ENCODE measurements at regions not wholly inside any gene's neighbourhood (a gene's known extent, or its start where the extent isn't known, plus 50 kb on each side); places are given as distances from the start of the nearest gene placed in this dataset.

DNA sequence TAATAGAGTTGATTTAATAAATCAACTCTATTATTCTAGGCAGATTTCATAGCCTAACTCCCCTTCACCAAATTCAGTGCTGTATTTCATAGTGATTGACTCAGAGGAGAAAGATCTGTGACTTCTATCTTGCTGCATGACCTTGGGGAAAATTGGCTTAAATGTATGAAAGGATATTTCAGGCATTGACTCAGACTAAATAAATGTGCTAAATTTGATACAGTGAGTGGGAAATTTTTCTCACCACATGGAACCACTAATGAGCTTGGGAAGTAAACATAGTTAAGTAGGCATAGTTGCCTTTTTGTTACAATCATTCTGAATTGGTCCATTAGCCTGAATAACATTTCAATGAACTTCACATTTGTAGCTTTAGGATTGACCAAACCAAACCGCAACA is 89.0 kb upstream of the PRPS1L1 start:
- Histone ChIP-seq H3K27ac (ENCODE audit: low read depth, low read length) (no peak overlapping the region), H3K36me3 (ENCODE audit: control insufficient read depth, insufficient read depth, low read length) (no peaks in the 10 kb centered on the region), H3K27me3 (ENCODE audit: control insufficient read depth, insufficient read depth, low read length) (no peaks in the 10 kb centered on the region), H3K4me3 (ENCODE audit: low read depth, low read length) (no peak overlapping the region), H3K4me1 (ENCODE audit: control insufficient read depth, insufficient read depth, low read length) (no peaks in the 10 kb centered on the region), H3K9me3 (ENCODE audit: control insufficient read depth, insufficient read depth, low read length) (no peaks in the 10 kb centered on the region)
- no peak for DNase-seq (ENCODE audit: low read depth in 4 of 6, low spot score in 6 of 6)
- WGBS (ENCODE audit: insufficient coverage): no CpG with 5 or more reads among the region's 1 CpG

DNA sequence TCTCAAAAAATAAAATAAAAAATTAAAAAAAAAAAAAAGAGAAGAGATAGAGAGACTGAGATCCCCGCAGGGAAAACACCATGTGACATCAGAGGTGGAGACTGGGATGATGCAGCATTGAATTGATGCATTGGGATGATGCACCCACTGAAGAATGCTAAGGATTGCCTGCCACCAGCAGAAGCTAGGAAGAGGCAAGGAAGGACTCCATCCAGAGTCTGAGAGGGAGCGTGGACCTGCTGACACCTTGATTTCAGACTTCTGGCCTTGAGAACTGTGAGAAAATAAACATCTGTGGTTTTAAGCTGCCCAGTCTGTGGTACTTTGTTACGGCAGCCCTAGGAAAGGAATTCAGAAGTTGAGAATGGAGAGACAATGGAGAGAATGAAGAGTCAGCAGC is 89.8 kb upstream of the PRPS1L1 start:
- H3K4me1 ChIP-seq (ENCODE audit: control insufficient read depth, insufficient read depth, low read length): no peaks in the 10 kb centered on the region
- no peaks in the 10 kb centered on the region for H3K36me3 ChIP-seq (ENCODE audit: control insufficient read depth, insufficient read depth, low read length)
- no peak overlapping the region for H3K27ac ChIP-seq (ENCODE audit: low read depth, low read length)
- no peaks in the 10 kb centered on the region for H3K9me3 ChIP-seq (ENCODE audit: control insufficient read depth, insufficient read depth, low read length)
- no peak for DNase-seq (ENCODE audit: low read depth in 4 of 6, low spot score in 6 of 6)
- no peak overlapping the region for H3K4me3 ChIP-seq (ENCODE audit: low read depth, low read length)
- WGBS (ENCODE audit: insufficient coverage): 88% methylated on average over 2 of the region's 3 CpGs
- no peaks in the 10 kb centered on the region for H3K27me3 ChIP-seq (ENCODE audit: control insufficient read depth, insufficient read depth, low read length)

DNA sequence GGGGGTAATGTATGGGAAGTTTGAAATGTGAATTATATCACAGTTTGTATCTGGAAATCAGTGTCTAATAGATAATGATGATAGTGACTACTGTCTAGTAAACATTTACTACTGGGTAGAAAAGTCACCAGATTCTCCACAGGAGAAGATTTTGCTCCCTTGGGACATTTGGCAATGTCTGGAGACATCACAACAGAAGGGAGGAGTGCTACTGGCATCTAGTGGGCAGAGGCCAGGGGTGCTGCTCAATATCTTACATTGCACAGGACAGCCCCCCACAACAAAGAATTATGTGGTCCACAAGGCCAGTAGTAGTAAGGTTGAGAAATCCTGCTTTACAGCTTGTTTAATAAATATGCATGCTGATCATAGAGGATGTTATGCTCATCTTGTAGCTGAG is 92.3 kb upstream of the PRPS1L1 start:
- DNase-seq (ENCODE audit: low read depth in 4 of 6, low spot score in 6 of 6): peak in 1 of 6 donors; percentile 21
- Histone ChIP-seq H3K27me3 (ENCODE audit: control insufficient read depth, insufficient read depth, low read length) (no peaks in the 10 kb centered on the region), H3K4me3 (ENCODE audit: low read depth, low read length) (no peak overlapping the region), H3K36me3 (ENCODE audit: control insufficient read depth, insufficient read depth, low read length) (no peaks in the 10 kb centered on the region), H3K9me3 (ENCODE audit: control insufficient read depth, insufficient read depth, low read length) (no peaks in the 10 kb centered on the region), H3K27ac (ENCODE audit: low read depth, low read length) (no peak overlapping the region), H3K4me1 (ENCODE audit: control insufficient read depth, insufficient read depth, low read length) (no peaks in the 10 kb centered on the region)

DNA sequence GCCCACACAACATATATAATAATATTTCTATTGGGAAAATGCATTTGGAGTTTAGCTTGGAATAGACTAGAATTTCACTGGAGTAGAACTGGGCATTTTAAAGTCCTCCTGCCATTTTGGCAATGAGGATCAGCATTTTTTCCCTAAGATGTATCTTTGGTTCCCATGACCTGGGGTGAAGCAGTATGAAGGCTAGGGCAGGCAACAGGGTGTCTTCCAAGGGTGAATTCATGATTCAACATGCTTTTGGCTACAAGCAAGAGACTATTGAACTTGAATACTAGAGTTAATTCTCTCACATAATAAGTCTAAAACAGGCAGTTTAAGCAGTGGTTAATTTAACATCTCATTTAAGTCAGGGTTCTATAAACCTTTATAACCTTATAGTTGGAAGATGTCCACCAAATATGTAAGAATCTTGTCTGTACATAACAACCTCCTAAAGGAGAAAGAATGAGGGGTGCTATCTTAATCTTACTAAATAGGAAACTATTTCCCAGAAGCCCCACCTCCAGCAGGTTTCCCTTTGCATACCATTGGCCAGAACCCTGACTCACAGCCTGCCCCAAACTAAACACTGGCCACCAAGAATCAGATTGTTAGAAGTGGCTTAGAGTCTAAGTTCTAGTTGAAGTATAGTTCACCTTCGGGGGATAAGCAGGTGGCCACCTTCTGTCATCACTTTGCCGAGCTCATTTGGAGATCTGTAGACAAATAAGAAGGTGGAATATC is 96.0 kb upstream of the PRPS1L1 start:
- WGBS (ENCODE audit: insufficient coverage): 72% methylated on average over 2 of the region's 2 CpGs
- DNase-seq (ENCODE audit: low read depth in 4 of 6, low spot score in 6 of 6): no peak

DNA sequence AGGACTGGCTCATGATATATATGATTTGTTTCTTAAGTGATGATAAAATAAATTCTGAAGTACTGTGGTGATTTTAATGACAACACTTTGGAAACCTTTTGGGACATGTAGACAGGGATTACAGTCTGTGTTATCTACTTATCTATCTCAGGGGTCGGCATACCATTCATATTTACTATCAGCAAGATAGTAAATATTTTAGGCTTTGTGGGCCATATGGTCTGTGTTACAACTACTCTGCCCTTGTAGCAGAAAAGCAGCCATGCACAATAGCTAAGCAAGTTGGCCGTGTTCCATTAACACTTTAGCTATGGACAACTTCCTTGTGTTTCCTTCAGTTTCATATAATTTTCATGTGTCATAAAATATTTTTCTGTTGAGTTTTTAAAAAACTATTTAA is 97.8 kb upstream of the PRPS1L1 start:
- Histone ChIP-seq H3K27ac (ENCODE audit: low read depth, low read length) (no peak overlapping the region), H3K4me1 (ENCODE audit: control insufficient read depth, insufficient read depth, low read length) (no peaks in the 10 kb centered on the region), H3K9me3 (ENCODE audit: control insufficient read depth, insufficient read depth, low read length) (no peaks in the 10 kb centered on the region), H3K4me3 (ENCODE audit: low read depth, low read length) (no peak overlapping the region), H3K27me3 (ENCODE audit: control insufficient read depth, insufficient read depth, low read length) (no peaks in the 10 kb centered on the region), H3K36me3 (ENCODE audit: control insufficient read depth, insufficient read depth, low read length) (no peaks in the 10 kb centered on the region)
- no CpG with 5 or more reads among the region's 2 CpGs for WGBS (ENCODE audit: insufficient coverage)
- DNase-seq (ENCODE audit: low read depth in 4 of 6, low spot score in 6 of 6): peak in 2 of 6 donors; percentile 23 to 26

More for the DNA sequence above, 96.0 kb upstream of the PRPS1L1 start:
- no peaks in the 10 kb centered on the region for H3K9me3 ChIP-seq (ENCODE audit: control insufficient read depth, insufficient read depth, low read length)
- no peaks in the 10 kb centered on the region for H3K27me3 ChIP-seq (ENCODE audit: control insufficient read depth, insufficient read depth, low read length)
- H3K4me3 ChIP-seq (ENCODE audit: low read depth, low read length): no peak overlapping the region
- no peaks in the 10 kb centered on the region for H3K36me3 ChIP-seq (ENCODE audit: control insufficient read depth, insufficient read depth, low read length)
- no peaks in the 10 kb centered on the region for H3K4me1 ChIP-seq (ENCODE audit: control insufficient read depth, insufficient read depth, low read length)
- H3K27ac ChIP-seq (ENCODE audit: low read depth, low read length): no peak overlapping the region

DNA sequence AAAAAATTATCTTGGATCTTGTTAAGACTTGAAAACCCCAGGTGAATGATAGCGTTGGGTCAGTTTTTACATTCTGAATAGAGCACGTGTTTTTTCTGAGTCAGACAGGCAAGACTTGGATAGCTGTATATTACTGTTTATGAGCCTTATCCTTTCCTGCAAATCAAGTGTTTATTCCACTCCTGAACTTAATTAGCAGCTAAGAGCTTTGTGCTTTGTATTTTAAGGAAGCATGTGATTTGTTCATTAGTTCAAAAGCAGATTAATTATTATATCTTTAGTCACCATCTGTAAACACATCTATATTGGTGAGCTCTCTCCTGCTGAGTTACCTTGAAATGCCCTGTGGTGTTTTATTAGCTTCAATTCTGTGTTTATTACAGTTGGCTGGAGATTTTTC is 98.6 kb upstream of the PRPS1L1 start:
- no peaks in the 10 kb centered on the region for H3K4me1 ChIP-seq (ENCODE audit: control insufficient read depth, insufficient read depth, low read length)
- no peak overlapping the region for H3K4me3 ChIP-seq (ENCODE audit: low read depth, low read length)
- no CpG with 5 or more reads among the region's 2 CpGs for WGBS (ENCODE audit: insufficient coverage)
- DNase-seq (ENCODE audit: low read depth in 4 of 6, low spot score in 6 of 6): peak in 1 of 6 donors; percentile 76
- H3K27me3 ChIP-seq (ENCODE audit: control insufficient read depth, insufficient read depth, low read length): no peaks in the 10 kb centered on the region
- no peak overlapping the region for H3K27ac ChIP-seq (ENCODE audit: low read depth, low read length)
- H3K9me3 ChIP-seq (ENCODE audit: control insufficient read depth, insufficient read depth, low read length): no peaks in the 10 kb centered on the region
- H3K36me3 ChIP-seq (ENCODE audit: control insufficient read depth, insufficient read depth, low read length): no peaks in the 10 kb centered on the region

DNA sequence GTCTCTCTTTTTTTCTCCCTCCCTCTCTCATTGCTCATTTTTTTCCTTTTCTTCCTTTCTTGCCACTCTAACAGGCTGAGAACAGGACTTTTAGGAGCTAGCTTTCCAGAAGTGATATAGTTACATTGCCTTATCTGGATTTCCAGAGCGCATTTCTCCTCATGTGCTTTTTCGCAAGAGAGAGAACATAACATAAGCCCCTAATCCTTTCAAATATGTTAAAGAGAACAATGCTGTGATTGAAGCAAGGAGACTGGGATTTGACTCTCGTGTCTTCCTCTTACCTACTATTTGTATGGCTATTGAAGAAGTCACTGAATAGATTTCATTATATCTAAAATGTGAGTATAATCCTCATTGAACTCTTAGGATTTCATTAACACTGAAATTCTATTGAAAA is 101.2 kb upstream of the PRPS1L1 start:
- Histone ChIP-seq H3K27me3 (ENCODE audit: control insufficient read depth, insufficient read depth, low read length) (no peaks in the 10 kb centered on the region), H3K27ac (ENCODE audit: low read depth, low read length) (no peak overlapping the region), H3K36me3 (ENCODE audit: control insufficient read depth, insufficient read depth, low read length) (no peaks in the 10 kb centered on the region), H3K4me3 (ENCODE audit: low read depth, low read length) (no peak overlapping the region), H3K9me3 (ENCODE audit: control insufficient read depth, insufficient read depth, low read length) (no peaks in the 10 kb centered on the region), H3K4me1 (ENCODE audit: control insufficient read depth, insufficient read depth, low read length) (no peaks in the 10 kb centered on the region)
- no CpG with 5 or more reads among the region's 3 CpGs for whole genome bisulfite sequencing (ENCODE audit: insufficient coverage)
- DNase-seq (ENCODE audit: low read depth in 4 of 6, low spot score in 6 of 6): peak in 1 of 6 donors; percentile 3

DNA sequence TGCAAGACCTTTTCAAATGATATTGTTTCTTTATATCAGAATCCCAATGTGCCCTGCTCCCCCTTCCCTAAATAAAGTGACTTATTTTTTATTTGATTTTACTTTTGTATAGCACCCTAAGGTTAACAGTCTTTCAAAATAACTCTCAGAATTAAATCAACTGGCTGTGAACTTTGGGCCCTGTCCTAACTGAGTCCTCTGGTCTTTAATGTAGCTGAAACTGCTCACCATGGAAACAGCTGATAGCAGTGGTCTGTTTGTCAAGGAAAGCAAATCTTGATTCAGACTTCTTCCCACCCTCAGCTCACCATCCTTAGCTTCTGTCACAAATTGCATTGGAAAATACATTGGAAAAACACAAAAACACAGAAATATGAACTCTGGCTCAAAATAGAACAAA is 105.2 kb upstream of the PRPS1L1 start:
- Histone ChIP-seq H3K4me1 (ENCODE audit: control insufficient read depth, insufficient read depth, low read length) (no peaks in the 10 kb centered on the region), H3K27ac (ENCODE audit: low read depth, low read length) (no peak overlapping the region)
- DNase-seq (ENCODE audit: low read depth in 4 of 6, low spot score in 6 of 6): peak in 1 of 6 donors; percentile 24

DNA sequence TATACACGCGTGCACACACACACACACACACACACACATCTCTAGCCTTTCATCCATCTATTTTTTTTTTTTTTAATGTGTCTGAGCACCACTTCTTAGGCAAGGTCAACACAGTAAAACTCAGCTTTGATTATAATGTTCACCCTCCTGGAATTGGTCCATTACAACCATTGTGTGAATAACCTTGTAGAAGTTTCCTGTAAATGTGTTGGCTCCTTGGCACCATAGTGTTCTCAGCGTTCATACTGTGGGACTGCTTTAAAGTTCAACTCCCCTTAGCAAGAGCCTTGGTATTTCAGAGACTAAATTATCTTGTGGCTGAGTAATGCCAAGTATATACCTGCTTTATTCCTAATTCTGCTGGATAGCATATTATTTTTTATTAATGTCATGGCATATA is 106.3 kb upstream of the PRPS1L1 start:
- no peaks in the 10 kb centered on the region for H3K4me1 ChIP-seq (ENCODE audit: control insufficient read depth, insufficient read depth, low read length)
- no peaks in the 10 kb centered on the region for H3K27me3 ChIP-seq (ENCODE audit: control insufficient read depth, insufficient read depth, low read length)
- no peaks in the 10 kb centered on the region for H3K36me3 ChIP-seq (ENCODE audit: control insufficient read depth, insufficient read depth, low read length)
- peak in 1 of 6 donors; percentile 39 for DNase-seq (ENCODE audit: low read depth in 4 of 6, low spot score in 6 of 6)
- no peak overlapping the region for H3K27ac ChIP-seq (ENCODE audit: low read depth, low read length)
- H3K9me3 ChIP-seq (ENCODE audit: control insufficient read depth, insufficient read depth, low read length): no peaks in the 10 kb centered on the region
- no peak overlapping the region for H3K4me3 ChIP-seq (ENCODE audit: low read depth, low read length)
- WGBS (ENCODE audit: insufficient coverage): no CpG with 5 or more reads among the region's 3 CpGs

More for the DNA sequence above, 105.2 kb upstream of the PRPS1L1 start:
- Histone ChIP-seq H3K27me3 (ENCODE audit: control insufficient read depth, insufficient read depth, low read length) (no peaks in the 10 kb centered on the region), H3K9me3 (ENCODE audit: control insufficient read depth, insufficient read depth, low read length) (no peaks in the 10 kb centered on the region), H3K36me3 (ENCODE audit: control insufficient read depth, insufficient read depth, low read length) (no peaks in the 10 kb centered on the region), H3K4me3 (ENCODE audit: low read depth, low read length) (no peak overlapping the region)

DNA sequence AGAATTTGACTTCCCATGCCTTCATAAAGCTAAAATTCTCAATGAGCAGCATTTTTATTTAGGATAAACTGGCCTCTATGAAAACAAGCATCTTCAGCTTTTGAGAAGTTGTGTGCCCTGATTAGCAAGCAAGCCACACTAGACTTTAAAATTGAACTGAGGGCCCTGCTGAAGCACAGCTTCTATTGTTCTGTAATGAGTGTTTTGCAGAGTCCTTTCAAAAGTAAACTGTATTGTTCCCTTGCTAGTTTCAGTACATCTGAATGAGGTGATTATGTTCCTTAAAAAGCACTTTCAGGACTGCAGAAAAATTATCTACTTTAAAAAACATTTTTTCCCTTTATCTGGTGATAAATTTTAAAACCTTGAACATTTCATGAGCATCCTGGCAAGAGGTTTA is 113.3 kb upstream of the PRPS1L1 start:
- Histone ChIP-seq H3K27ac (ENCODE audit: low read depth, low read length) (no peak overlapping the region), H3K36me3 (ENCODE audit: control insufficient read depth, insufficient read depth, low read length) (no peaks in the 10 kb centered on the region), H3K4me1 (ENCODE audit: control insufficient read depth, insufficient read depth, low read length) (no peaks in the 10 kb centered on the region), H3K4me3 (ENCODE audit: low read depth, low read length) (no peak overlapping the region), H3K9me3 (ENCODE audit: control insufficient read depth, insufficient read depth, low read length) (no peaks in the 10 kb centered on the region), H3K27me3 (ENCODE audit: control insufficient read depth, insufficient read depth, low read length) (no peaks in the 10 kb centered on the region)
- peak in 2 of 6 donors; percentile 18 to 40 for DNase-seq (ENCODE audit: low read depth in 4 of 6, low spot score in 6 of 6)

Measured in spinal cord (tissue), 9 donors.